ENCODE measurements at regions not wholly inside any gene's neighbourhood (a gene's known extent, or its start where the extent isn't known, plus 50 kb on each side); places are given as distances from the start of the nearest gene placed in this dataset.

GRCh38 chr6:48570656-48571055, 459.7 kb upstream of the PTCHD4 start:
- no peak for TF ChIP-seq CTCF (IDR thresholded peaks at IDR 0.05)
- no peak for TF ChIP-seq POLR2A (IDR thresholded peaks at IDR 0.05)
- H3K4me3 ChIP-seq = no peak overlapping the region
- ATAC-seq = no peak
- DNase-seq = no peak
- H3K27ac ChIP-seq = no peak overlapping the region
- H3K36me3 ChIP-seq = no peaks in the 10 kb centered on the region
- 85 to 92% (median 90%) methylated on average over 3 of the region's 3 CpGs for WGBS, 4 donors
- intact Hi-C loops (cut with DNase I) = no loop called here
- no peaks in the 10 kb centered on the region for H3K9me3 ChIP-seq
- H3K27me3 ChIP-seq = no peaks in the 10 kb centered on the region
- H3K4me1 ChIP-seq = no peaks in the 10 kb centered on the region

- Histone ChIP-seq H3K4me1 (no peaks in the 10 kb centered on the region), H3K27me3 (no peaks in the 10 kb centered on the region), H3K27ac (no peak overlapping the region), H3K36me3 (no peaks in the 10 kb centered on the region), H3K4me3 (no peak overlapping the region), H3K9me3 (no peaks in the 10 kb centered on the region)
- TF ChIP-seq CTCF (IDR thresholded peaks at IDR 0.05) (no peak), POLR2A (IDR thresholded peaks at IDR 0.05) (no peak)
- DNase-seq (no peak), ATAC-seq (no peak)
- 37 to 52% (median 45%) methylated on average over 2 of the region's 2 CpGs for WGBS, 4 donors
- intact Hi-C loops (cut with DNase I) = no loop called here
These were observed 457.9 kb upstream of the PTCHD4 start for GRCh38 chr6:48568856-48569255.

GRCh38 chr6:48567016-48567415, 456.0 kb upstream of the PTCHD4 start:
- H3K36me3 ChIP-seq = no peaks in the 10 kb centered on the region
- ATAC-seq (no peak), DNase-seq (no peak)
- no peaks in the 10 kb centered on the region for H3K9me3 ChIP-seq
- intact Hi-C loops (cut with DNase I) = no loop called here
- H3K4me3 ChIP-seq = no peak overlapping the region
- no peaks in the 10 kb centered on the region for H3K27me3 ChIP-seq
- H3K27ac ChIP-seq = no peak overlapping the region
- no peak for TF ChIP-seq CTCF (IDR thresholded peaks at IDR 0.05)
- no peak for TF ChIP-seq POLR2A (IDR thresholded peaks at IDR 0.05)
- H3K4me1 ChIP-seq = no peaks in the 10 kb centered on the region

GRCh38 chr6:48564036-48564820, 453.2 kb upstream of the PTCHD4 start:
- no peak overlapping the region for H3K4me3 ChIP-seq
- no peak overlapping the region for H3K27ac ChIP-seq
- TF ChIP-seq CTCF (IDR thresholded peaks at IDR 0.05) (no peak), POLR2A (IDR thresholded peaks at IDR 0.05) (no peak)
- H3K36me3 ChIP-seq = no peaks in the 10 kb centered on the region
- H3K9me3 ChIP-seq = no peaks in the 10 kb centered on the region
- DNase-seq (no peak), ATAC-seq (no peak)
- H3K27me3 ChIP-seq = no peaks in the 10 kb centered on the region
- 68 to 73% (median 71%) methylated on average over 3 of the region's 3 CpGs for WGBS, 4 donors
- intact Hi-C loops (cut with DNase I) = no loop called here
- no peaks in the 10 kb centered on the region for H3K4me1 ChIP-seq
